HFFc6 (cell line): ENCODE measurements at regions not wholly inside any gene's neighbourhood (a gene's known extent, or its start where the extent isn't known, plus 50 kb on each side); places are given as distances from the start of the nearest gene placed in this dataset.
A peak's percentile ranks its signal among the peaks of the same experiment; 100 is the strongest.

Experiments used
- DNase-seq: peaks from one replicate; pipeline ENCODE4 v3.0.0-alpha.2; 2018
- H3K27ac Mint-ChIP-seq: 2 replicates; pipeline ENCODE4 v1.8.0; 2020; ENCODE audit warnings: mild to moderate bottlenecking, mixed read lengths
- H3K27me3 Mint-ChIP-seq: 2 replicates; pipeline ENCODE4 v1.8.0; 2021; ENCODE audit warnings: mild to moderate bottlenecking, moderate library complexity, mixed read lengths; ENCODE audit not compliant: insufficient read depth
- H3K36me3 Mint-ChIP-seq: 2 replicates; pipeline ENCODE4 v1.8.0; 2021; ENCODE audit warnings: low read depth, mixed read lengths
- H3K4me1 Mint-ChIP-seq: 2 replicates; pipeline ENCODE4 v1.8.0; 2020; ENCODE audit warnings: low read depth, mixed read lengths
- H3K4me3 Mint-ChIP-seq: 2 replicates; pipeline ENCODE4 v1.8.0; 2020; ENCODE audit warnings: mild to moderate bottlenecking, moderate library complexity, mixed read lengths
- H3K9me3 Mint-ChIP-seq: 2 replicates; pipeline ENCODE4 v1.8.0; 2020; ENCODE audit warnings: mild to moderate bottlenecking, mixed read lengths
- CTCF ChIP-seq: fragments of 200-600 bp; sonication (generic); IDR thresholded peaks from 2 replicates; pipeline ENCODE4 v1.5.0; 2021; ENCODE audit warnings: antibody characterized with exemption, mild to moderate bottlenecking

- TF ChIP-seq CTCF: no peak
Observed at GRCh38 chr6:14456941-14457340, 339.4 kb downstream of the CD83 start.

GRCh38 chr6:14458669-14459266 is 341.2 kb downstream of the CD83 start:
- TF ChIP-seq CTCF: no peak
- DNase-seq: peak; percentile 77
- Mint-ChIP-seq H3K9me3 (no peaks in the 10 kb centered on the region), H3K27ac (peak overlapping the region; percentile 11), H3K4me3 (no peak overlapping the region), H3K4me1 (peaks cover 27% of the 10 kb centered on the region), H3K36me3 (no peaks in the 10 kb centered on the region), H3K27me3 (peaks cover 2% of the 10 kb centered on the region)

More at GRCh38 chr6:14456941-14457340, 339.4 kb downstream of the CD83 start:
- no peaks in the 10 kb centered on the region for H3K9me3 Mint-ChIP-seq
- H3K27me3 Mint-ChIP-seq: peaks cover 10% of the 10 kb centered on the region
- H3K4me3 Mint-ChIP-seq: no peak overlapping the region
- H3K27ac Mint-ChIP-seq: no peak overlapping the region
- no peaks in the 10 kb centered on the region for H3K36me3 Mint-ChIP-seq
- peaks cover 27% of the 10 kb centered on the region for H3K4me1 Mint-ChIP-seq
- DNase-seq: no peak

GRCh38 chr6:14459315-14459714 is 341.7 kb downstream of the CD83 start:
- H3K27ac Mint-ChIP-seq: peak overlapping the region; percentile 11
- peaks cover 2% of the 10 kb centered on the region for H3K27me3 Mint-ChIP-seq
- peaks cover 27% of the 10 kb centered on the region for H3K4me1 Mint-ChIP-seq
- DNase-seq: peak; percentile 16
- no peaks in the 10 kb centered on the region for H3K9me3 Mint-ChIP-seq
- H3K4me3 Mint-ChIP-seq: no peak overlapping the region
- no peaks in the 10 kb centered on the region for H3K36me3 Mint-ChIP-seq
- no peak for TF ChIP-seq CTCF

GRCh38 chr6:14460556-14460955 is 343.0 kb downstream of the CD83 start:
- Mint-ChIP-seq H3K9me3 (no peaks in the 10 kb centered on the region), H3K27ac (no peak overlapping the region), H3K27me3 (peaks cover 2% of the 10 kb centered on the region), H3K36me3 (no peaks in the 10 kb centered on the region), H3K4me1 (peaks cover 27% of the 10 kb centered on the region), H3K4me3 (no peak overlapping the region)
- no peak for DNase-seq
- TF ChIP-seq CTCF: no peak

GRCh38 chr6:14462135-14462534 is 344.6 kb downstream of the CD83 start:
- H3K27ac Mint-ChIP-seq: no peak overlapping the region
- no peak overlapping the region for H3K4me3 Mint-ChIP-seq
- peaks cover 43% of the 10 kb centered on the region for H3K4me1 Mint-ChIP-seq
- peaks cover 2% of the 10 kb centered on the region for H3K27me3 Mint-ChIP-seq
- H3K36me3 Mint-ChIP-seq: no peaks in the 10 kb centered on the region
- H3K9me3 Mint-ChIP-seq: no peaks in the 10 kb centered on the region
- DNase-seq: no peak
- TF ChIP-seq CTCF: no peak

- Mint-ChIP-seq H3K4me3 (no peak overlapping the region), H3K4me1 (peaks cover 45% of the 10 kb centered on the region), H3K27ac (no peak overlapping the region), H3K36me3 (no peaks in the 10 kb centered on the region), H3K9me3 (no peaks in the 10 kb centered on the region), H3K27me3 (peaks cover 2% of the 10 kb centered on the region)
- no peak for DNase-seq
- no peak for TF ChIP-seq CTCF
Observed at GRCh38 chr6:14462566-14462965, 345.0 kb downstream of the CD83 start.
